Heart left ventricle (tissue), 16 donors: ENCODE measurements at regions not wholly inside any gene's neighbourhood (a gene's known extent, or its start where the extent isn't known, plus 50 kb on each side); places are given as distances from the start of the nearest gene placed in this dataset.

ENCODE experiments used
- ATAC-seq, 4 donors: fragments of 200-7000 bp; cut with Tn5 transposase; one replicate each; pipeline ENCODE4 v1.9.1; 2020 to 2022; ENCODE audit warnings: moderate library complexity in 4 of 4, mild to moderate bottlenecking in 3 of 4, moderate number of reproducible peaks in 1 of 4
- DNase-seq, 5 donors: peaks; one replicate each; pipeline ENCODE4 v3.0.0-alpha.2; 2020
- H3K27ac ChIP-seq, 12 donors: fragments of 200-600 bp; sonication (generic) in 4 of 12; one replicate each; pipeline versions ENCODE4 v1.5.0 to v1.8.0; 2016 to 2022; ENCODE audit warnings: mild to moderate bottlenecking in 2 of 12
- H3K27me3 ChIP-seq, 9 donors: fragments of 200-600 bp; sonication (generic) in 2 of 9; one replicate each; pipeline versions ENCODE4 v1.5.1 to v1.8.0; 2016 to 2022; ENCODE audit warnings: mild to moderate bottlenecking in 3 of 9
- H3K36me3 ChIP-seq, 9 donors: fragments of 200-600 bp; sonication (generic) in 2 of 9; one replicate each; pipeline versions ENCODE4 v1.5.0 to v1.8.0; 2018 to 2022; ENCODE audit warnings: mild to moderate bottlenecking in 2 of 9
- H3K4me1 ChIP-seq, 12 donors: fragments of 200-600 bp; sonication (generic) in 4 of 12; one replicate each; pipeline versions ENCODE4 v1.5.0 to v1.8.0; 2016 to 2022; ENCODE audit warnings: mild to moderate bottlenecking in 3 of 12
- H3K4me3 ChIP-seq, 12 donors: fragments of 200-600 bp; sonication (generic) in 4 of 12; one replicate each; pipeline versions ENCODE4 v1.5.0 to v1.8.0; 2017 to 2022; ENCODE audit warnings: mild to moderate bottlenecking in 9 of 12, moderate library complexity in 4 of 12
- H3K9me3 ChIP-seq, 12 donors: fragments of 200-600 bp; sonication (generic) in 4 of 12; one replicate each; pipeline versions ENCODE4 v1.5.0 to v1.8.0; 2016 to 2022; ENCODE audit warnings: mild to moderate bottlenecking in 1 of 12
- POLR2A ChIP-seq, 2 donors: fragments of 450-650 bp; IDR thresholded peaks; one replicate each; pipeline ENCODE4 v1.6.1; 2017; ENCODE audit warnings: antibody characterized with exemption in 2 of 2, mild to moderate bottlenecking in 2 of 2, moderate library complexity in 2 of 2
- WGBS, 4 donors: extraction: QIAGEN DNeasy Blood & Tissue Kit in 2 of 4; methylation state at CpG; one replicate each; pipeline versions ENCODE4 v1.1.5 to v1.1.7; 2013 to 2018; 5-methylcytosine and 5-hydroxymethylcytosine counted together
- intact Hi-C, 10 donors: fragments of 100-400 bp; cut with DNase I; formaldehyde crosslinking; loops; one replicate each; pipeline versions ENCODE4 v1.11.1 to v1.14.2; 2022
- TF ChIP-seq, protein P1 (sequence below), 12 donors: fragments of 200-600 bp; sonication (generic) in 4 of 12; IDR thresholded peaks; one replicate each; pipeline versions ENCODE4 v1.5.0 to v1.8.0; 2018 to 2022; ENCODE audit warnings: antibody characterized with exemption in 12 of 12, mild to moderate bottlenecking in 5 of 12
- donor health status: ischemic (EF 13 %, LVEDD 7.1; RV severe dilation, severe dysfunction).
- donor health status: healthy with polysubstance abuse.
- donor health status: DM: no; HTN: yes; CAD: no.
- donor health status: DM: no; HTN: no; CAD: no.
- donor health status: ischemic (EF 25% LVEDD 6.9; RV normal size, moderate dysfunction).
- donor health status: ischemic (EF 25% LVEDD 5.7; RV mildly dilated, moderate dysfunction).
- donor health status: healthy.
- donor health status: DM: yes; HTN: yes; CAD: no.
- donor health status: ischemic (EF 35%, LVEDD 5.7; RV mildly dilated, moderate dysfunction).
- donor health status: nonischemic (EF 11% LVEDD 7.7; RV severe dilation, severe dysfunction).
- donor health status: DM: yes; HTN: yes; CAD: no.
- donor health status: PGD.
- donor health status: ischemic (EF 29% LVEDD 5.4; RV normal size, mild dysfunction).
- donor health status: nonischemic (EF 23%, LVEDD 6.1; RV moderate dilation, normal function).

DNA sequence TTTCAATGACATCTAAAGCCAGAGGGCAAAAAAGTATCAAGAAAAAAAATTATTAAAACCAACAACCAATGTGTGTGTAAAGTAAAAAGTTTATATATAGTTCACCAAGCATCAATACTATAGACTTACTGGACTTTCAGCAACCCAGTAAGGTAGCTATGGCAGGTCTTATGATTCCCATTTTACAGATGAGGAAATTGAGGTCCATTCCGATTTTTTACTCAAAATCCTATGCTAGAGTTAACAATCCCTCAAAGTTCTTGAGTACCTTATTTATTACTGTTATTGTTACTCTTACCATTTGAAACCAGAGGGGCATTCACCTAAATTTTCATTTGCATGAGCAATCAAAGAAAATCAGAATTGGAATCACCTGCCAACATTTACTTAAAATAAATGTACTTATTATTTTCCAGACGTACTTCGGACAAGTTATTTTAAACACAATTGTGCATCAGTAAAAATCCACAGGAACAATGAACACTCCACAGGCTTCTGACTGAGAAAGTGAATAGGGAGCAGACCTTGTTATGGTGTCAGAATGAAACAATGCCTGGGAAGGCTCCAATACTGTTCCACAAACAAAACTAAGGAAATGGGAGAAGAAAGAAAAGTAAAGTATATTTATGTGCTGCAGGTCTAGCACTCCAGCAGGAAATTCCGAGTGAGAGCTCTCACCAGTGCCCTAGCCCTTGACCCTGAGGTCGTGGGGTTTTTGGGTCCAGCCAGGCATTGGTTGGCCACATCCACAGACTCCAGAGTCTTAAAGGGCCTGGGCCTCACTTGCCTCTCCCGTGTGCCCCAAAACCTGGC, 229.9 kb downstream of the PIK3R1 start:
- H3K36me3 ChIP-seq = no peaks in the 10 kb centered on the region
- 62 to 69% (median 65%) methylated on average over 5 to 6 of the region's 6 CpGs for WGBS, 4 donors
- ATAC-seq = peak in 2 of 4 donors; percentile 29 to 81
- peaks cover 0 to 24% (median 11%) of the 10 kb centered on the region in 12 donors for H3K4me1 ChIP-seq
- H3K4me3 ChIP-seq = no peak overlapping the region
- intact Hi-C loops = loop anchor here in 2 of 10 donors (10.0 kb wide), 2 partner anchors 101 to 1201 kb away; no protein-coding TSS in a partner anchor
- peak overlapping the region in 9 of 12 donors; percentile 8 to 56 (median 35) for H3K27ac ChIP-seq
- no peaks in the 10 kb centered on the region for H3K27me3 ChIP-seq
- DNase-seq = no peak
- H3K9me3 ChIP-seq = no peaks in the 10 kb centered on the region
- TF ChIP-seq, protein P1, sequence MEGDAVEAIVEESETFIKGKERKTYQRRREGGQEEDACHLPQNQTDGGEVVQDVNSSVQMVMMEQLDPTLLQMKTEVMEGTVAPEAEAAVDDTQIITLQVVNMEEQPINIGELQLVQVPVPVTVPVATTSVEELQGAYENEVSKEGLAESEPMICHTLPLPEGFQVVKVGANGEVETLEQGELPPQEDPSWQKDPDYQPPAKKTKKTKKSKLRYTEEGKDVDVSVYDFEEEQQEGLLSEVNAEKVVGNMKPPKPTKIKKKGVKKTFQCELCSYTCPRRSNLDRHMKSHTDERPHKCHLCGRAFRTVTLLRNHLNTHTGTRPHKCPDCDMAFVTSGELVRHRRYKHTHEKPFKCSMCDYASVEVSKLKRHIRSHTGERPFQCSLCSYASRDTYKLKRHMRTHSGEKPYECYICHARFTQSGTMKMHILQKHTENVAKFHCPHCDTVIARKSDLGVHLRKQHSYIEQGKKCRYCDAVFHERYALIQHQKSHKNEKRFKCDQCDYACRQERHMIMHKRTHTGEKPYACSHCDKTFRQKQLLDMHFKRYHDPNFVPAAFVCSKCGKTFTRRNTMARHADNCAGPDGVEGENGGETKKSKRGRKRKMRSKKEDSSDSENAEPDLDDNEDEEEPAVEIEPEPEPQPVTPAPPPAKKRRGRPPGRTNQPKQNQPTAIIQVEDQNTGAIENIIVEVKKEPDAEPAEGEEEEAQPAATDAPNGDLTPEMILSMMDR (IDR thresholded peaks at IDR 0.05) = no peak
- no peak for TF ChIP-seq POLR2A (IDR thresholded peaks at IDR 0.05)

DNA sequence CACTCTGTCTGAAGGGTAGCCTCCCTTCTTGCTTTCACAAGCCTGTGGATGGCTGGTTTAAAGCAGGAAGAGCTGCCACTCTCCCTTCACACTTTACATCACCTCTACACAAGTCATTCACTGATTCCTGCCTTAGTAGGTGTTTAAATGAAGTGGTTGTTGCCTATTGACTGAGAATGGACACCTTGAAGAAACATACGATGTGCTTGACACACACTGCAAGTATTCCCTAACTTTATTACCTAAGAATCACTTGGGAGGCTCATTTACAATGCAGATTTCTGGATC, 230.5 kb downstream of the PIK3R1 start:
- ATAC-seq (no peak), DNase-seq (no peak)
- H3K36me3 ChIP-seq = no peaks in the 10 kb centered on the region
- WGBS, 4 donors = 86 to 91% (median 91%) methylated on average over 1 of the region's 1 CpG
- no peaks in the 10 kb centered on the region for H3K9me3 ChIP-seq
- no peak for TF ChIP-seq POLR2A (IDR thresholded peaks at IDR 0.05)
- TF ChIP-seq, protein P1 (IDR thresholded peaks at IDR 0.05) = no peak
- intact Hi-C loops = loop anchor here in 2 of 10 donors (10.0 kb wide), 2 partner anchors 101 to 1201 kb away; no protein-coding TSS in a partner anchor
- no peaks in the 10 kb centered on the region for H3K27me3 ChIP-seq
- peaks cover 0 to 24% (median 11%) of the 10 kb centered on the region in 12 donors for H3K4me1 ChIP-seq
- no peak overlapping the region for H3K4me3 ChIP-seq
- H3K27ac ChIP-seq = peak overlapping the region in 8 of 12 donors; percentile 8 to 56 (median 36)

DNA sequence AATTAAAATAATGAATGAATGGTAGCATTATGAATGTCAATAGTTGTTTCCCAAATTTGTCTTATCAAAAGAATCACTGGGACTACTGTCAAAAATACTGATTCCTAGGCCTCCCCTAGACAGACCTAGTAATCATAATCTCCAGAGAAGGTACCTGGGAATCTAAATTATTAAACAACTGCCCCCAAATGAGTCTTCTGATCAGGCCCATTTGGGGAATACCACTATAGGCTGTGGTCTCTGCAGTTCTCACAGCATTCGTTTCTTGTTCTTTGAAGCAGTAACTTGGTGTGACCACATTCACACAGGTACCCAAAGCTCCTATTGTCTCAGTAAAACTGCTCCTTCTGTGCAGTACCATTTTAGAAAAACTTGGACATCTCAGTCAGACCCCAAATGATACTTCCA, 230.9 kb downstream of the PIK3R1 start:
- ATAC-seq (no peak), DNase-seq (no peak)
- no peaks in the 10 kb centered on the region for H3K9me3 ChIP-seq
- H3K4me1 ChIP-seq = peaks cover 0 to 24% (median 11%) of the 10 kb centered on the region in 12 donors
- no peak overlapping the region for H3K27ac ChIP-seq
- no peak overlapping the region for H3K4me3 ChIP-seq
- H3K36me3 ChIP-seq = no peaks in the 10 kb centered on the region
- WGBS, 4 donors = 89 to 100% (median 96%) methylated on average over 1 of the region's 1 CpG
- no peak for TF ChIP-seq POLR2A (IDR thresholded peaks at IDR 0.05)
- TF ChIP-seq, protein P1 (IDR thresholded peaks at IDR 0.05) = no peak
- no peaks in the 10 kb centered on the region for H3K27me3 ChIP-seq
- intact Hi-C loops = loop anchor here in 2 of 10 donors (10.0 kb wide), 2 partner anchors 102 to 1202 kb away; no protein-coding TSS in a partner anchor

DNA sequence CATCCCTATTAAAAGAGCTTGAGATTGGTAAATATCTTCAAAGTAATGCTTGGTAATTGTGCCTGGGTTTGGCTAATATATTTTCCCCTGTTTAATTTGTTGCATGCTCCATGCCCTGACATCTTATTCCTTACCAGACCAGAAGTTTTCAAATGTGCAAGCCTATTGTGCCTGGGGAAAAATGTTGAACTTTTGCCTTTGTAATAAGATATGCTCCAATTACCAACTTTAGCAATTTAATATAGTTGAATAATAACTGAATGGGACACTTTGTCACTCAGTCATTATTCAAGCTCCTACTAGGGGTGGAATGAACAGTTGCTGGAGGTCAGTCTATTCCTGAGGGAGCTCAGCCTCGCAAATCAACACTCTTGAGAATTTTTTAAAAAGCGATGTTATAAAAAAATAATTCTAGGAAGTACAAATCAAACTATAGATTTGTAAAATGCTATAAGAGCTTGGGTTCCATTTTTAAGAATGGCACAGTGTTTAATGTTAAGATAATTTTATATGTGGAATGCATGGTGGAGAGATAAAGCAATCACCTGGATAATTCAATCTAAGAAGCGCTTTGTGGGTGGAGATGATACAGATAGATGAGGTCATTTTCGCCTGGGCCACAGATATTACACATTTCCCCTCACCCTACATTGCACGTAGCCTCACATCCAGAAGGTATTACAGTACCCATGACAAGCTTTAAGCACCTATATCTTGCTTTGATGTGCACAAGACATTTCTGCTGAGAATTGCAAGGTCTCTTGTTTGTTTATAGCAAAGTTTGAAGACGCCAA, 231.8 kb downstream of the PIK3R1 start:
- Histone ChIP-seq H3K27ac (no peak overlapping the region), H3K4me3 (no peak overlapping the region), H3K4me1 (peaks cover 0 to 24% (median 11%) of the 10 kb centered on the region in 12 donors), H3K9me3 (no peaks in the 10 kb centered on the region), H3K36me3 (no peaks in the 10 kb centered on the region), H3K27me3 (no peaks in the 10 kb centered on the region)
- TF ChIP-seq, protein P1 (IDR thresholded peaks at IDR 0.05) = no peak
- no peak for TF ChIP-seq POLR2A (IDR thresholded peaks at IDR 0.05)
- WGBS, 4 donors = 90 to 92% (median 91%) methylated on average over 6 of the region's 6 CpGs
- intact Hi-C loops = loop anchor here in 2 of 10 donors (10.0 kb wide), 2 partner anchors 103 to 1203 kb away; no protein-coding TSS in a partner anchor
- DNase-seq (no peak), ATAC-seq (no peak)
